HG03439 (cell line): ENCODE measurements at regions not wholly inside any gene's neighbourhood (a gene's known extent, or its start where the extent isn't known, plus 50 kb on each side); places are given as distances from the start of the nearest gene placed in this dataset.
"Not testable (repeated sequence)": the region's sequence is repeated elsewhere in the genome, so short reads cannot be mapped to it uniquely, and the experiment has no call there.

Experiments
- ATAC-seq: cut with Tn5 transposase; IDR thresholded peaks from one replicate; pipeline ENCODE4 v1.9.1; 2021; ENCODE audit warnings: mild to moderate bottlenecking, moderate library complexity; ENCODE audit not compliant: unreplicated experiment

DNA sequence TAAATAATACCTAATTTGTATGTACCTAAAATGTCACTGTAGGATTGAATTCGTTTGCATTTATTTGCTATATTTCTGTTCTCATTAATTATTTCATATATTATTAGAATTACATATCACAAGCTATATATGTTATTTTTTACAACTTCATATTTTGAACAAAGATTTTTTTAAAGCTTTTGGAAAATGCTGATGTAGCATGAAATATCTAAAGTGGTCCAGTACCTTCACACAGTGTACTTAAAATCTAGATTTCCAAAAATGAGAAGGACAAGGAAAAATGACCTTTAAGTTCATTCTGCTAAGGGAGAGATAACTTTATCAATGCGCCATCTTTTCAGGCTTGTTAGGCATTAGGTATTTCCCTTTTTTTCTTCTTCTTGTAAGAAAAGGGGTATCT is 71.8 kb downstream of the LARP7 start:
- ATAC-seq = no peak

DNA sequence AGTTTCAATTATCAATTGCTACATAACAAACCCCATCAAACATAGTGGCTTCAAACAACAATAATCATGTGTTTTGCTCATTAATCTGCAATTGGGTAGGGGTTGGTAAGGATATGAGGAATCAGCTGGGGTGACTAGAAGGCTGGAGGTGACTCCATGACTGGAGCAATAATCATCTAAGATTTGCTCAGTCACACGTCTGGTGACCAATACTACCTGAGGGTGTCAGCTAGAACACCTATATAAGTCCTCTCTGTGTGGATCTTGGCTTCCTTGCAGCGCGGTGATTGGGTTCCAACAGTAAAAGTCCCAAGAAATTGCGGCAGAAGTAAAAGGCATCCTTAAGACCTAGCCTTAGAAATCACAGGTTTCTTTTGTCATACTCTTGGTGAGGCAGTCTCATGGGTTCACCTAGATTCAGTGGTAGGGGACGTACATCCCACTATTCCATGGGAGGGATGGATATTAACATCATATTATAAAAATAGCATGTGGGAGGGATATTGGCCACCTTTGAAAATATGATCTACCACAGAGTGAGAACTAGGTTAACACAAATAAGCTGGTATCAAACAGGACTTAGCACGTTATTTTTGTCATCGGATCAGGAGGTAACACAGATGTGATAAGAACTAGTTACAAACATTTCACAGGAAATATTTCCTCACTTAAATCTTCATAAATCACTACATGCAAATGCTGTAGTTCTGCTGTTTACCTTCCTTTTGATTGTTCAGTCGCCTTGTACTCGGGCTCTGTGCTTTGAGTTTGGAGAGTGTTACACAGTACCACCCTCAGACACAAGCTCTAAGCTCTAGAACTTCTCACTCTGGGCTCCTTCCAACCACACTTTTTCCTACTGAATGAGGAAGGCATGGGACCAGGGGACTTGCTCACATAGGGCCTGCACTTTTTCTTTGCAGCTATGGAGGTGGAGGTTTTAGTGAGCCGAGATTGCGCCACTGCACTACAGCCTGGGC is 78.3 kb downstream of the LARP7 start:
- no peak for ATAC-seq

DNA sequence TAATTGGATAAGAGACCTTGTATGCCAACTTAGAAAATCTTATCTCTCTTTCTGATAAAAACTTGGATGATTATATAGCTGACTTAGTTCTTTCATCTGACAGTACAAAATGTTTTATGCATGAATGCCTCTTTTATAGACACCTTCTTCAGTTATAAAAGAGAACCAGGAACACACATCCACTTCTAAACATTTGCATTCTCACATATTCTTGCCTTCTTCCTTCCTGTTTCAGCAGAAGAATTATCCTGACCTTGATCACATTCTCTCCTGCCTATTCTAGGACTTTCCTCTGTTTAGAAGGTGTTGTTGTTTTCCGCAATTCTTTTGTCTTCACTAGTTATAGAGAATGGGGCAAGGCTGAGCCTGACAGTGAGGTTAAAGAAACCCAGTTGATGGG is 80.9 kb downstream of the LARP7 start:
- no peak for ATAC-seq

DNA sequence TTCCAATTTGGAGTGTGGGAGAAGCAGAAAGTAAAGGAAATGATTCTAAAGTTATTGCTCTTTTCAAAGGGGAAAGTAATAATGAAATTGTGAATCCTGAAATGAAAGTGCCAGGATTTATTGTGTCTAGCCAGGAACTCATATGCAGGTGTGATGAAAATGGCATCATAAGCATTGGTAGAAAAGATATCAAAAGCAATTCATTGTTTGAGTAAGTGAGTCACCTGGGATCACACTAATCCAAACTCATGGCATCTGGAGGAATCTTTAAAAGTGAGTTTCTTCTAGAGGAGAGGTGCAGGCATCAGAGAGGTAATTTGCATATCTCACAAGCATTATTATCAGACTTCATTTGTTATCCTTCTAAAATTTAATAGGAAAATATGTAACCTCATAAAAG is 84.7 kb downstream of the LARP7 start:
- ATAC-seq = no peak

DNA sequence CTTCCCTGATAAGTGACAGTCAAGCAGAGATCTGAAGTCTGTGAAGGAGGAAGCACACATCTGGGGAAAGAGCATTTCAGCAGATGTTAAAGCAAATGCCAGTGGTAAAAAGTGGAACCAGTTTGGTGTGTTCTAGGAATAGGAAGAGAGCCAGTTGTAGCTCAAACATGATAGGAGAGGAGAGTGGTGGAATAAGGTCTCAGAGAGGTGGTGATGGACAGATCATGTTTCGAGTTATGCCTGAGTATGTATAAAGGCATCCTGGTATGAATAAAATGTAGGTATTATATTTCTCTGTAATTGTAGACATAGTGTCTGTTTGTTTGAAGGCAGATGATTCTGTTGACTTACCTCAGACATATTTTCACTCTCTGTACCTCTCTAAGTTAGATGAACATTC is 89.1 kb downstream of the LARP7 start:
- no peak for ATAC-seq

DNA sequence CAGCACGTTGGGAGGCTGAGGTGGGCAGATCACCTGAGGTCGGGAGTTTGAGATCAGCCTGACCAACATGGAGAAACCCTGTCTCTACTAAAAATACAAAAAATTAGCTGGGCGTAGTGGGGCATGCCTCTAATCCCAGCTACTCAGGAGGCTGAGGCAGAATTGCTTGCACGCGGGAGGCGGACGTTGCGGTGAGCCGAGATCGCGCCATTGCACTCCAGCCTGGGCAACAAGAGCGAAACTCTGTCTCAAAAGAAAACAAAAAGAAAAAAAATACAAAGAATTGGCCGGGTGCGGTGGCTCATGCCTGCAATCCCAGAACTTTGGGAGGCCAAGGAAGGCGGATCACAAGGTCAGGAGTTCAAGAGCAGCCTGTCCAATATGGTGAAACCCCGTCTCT is 90.8 kb downstream of the LARP7 start:
- not testable (repeated sequence) for ATAC-seq

DNA sequence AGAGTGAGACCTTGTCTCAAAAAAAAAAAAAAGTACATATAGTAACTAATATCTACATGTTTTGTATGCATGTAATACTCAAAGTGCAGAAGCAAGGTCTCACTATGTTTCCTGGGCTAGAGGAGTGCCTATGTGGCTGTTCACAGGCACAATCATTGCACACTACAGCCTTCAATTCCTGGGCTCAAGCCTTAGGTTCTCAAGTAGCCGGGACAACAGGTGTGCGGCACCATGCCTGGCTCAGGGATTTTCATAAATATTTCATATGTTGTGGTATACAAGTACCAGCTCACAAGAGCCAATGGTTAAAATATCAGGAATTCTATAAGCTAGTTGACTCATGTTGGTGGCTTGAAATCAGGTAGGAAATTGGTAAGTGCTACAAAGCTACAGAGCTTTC is 94.8 kb downstream of the LARP7 start:
- no peak for ATAC-seq

DNA sequence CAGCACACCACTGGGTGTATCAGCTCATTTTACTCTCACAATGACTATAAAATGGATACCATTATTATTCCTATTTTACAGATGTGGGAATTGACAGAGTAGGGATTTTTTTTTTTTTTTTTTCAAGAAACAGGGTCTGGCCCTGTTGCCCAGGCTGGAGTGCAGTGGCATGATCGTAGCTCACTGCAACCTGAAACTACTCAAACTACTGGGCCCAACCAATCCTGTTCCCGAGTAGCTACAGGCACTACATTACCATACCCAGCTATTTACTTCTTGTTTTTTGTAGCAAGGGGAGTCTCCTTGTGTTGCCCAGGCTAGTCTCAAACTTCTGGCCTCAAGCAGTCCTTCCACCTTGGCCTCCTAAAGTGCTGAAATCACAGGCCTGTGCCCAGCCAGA is 95.2 kb downstream of the LARP7 start:
- ATAC-seq = no peak

DNA sequence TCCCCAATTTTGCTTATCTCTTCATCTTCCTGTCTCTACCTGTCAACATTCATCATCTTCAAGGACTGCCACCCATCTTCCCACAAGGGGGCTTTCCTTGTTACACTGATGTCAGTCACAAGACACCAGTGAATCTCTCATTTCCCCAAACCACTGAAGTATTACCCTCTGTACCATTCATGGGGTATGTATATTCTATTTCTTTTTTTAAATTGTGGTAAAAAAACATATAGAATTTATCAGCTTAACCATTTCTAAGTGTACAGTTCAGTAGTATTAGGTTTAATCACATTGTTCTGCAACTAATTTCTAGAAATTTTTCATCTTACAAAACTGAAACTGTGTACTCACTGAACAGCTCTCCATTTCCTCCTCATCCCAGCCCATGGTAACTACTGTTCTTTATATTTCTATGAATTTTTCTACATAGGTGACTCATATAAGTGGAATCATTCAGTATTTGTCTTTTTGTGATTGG is 98.6 kb downstream of the LARP7 start:
- ATAC-seq = peak; percentile 76

DNA sequence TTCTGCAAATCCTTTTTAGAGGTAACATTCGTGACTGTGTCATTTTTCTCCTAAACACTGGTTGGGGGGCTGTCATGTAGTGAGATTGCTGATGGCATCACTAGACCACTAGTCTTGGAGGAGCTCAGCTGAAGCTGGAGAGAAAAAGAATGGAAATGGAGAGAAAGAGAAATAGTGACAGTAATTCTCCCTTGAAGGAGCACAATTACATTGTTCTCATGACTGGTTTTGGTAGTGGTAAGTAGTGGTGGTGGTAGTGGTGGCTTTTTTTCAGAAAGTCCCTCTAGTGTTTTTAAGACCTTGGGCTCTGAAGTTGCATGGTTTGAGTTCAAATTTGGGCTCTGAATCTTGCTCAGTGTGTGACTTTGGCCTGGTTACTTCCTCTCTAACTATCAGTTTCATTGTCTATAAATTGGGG is 99.8 kb downstream of the LARP7 start:
- ATAC-seq = no peak

DNA sequence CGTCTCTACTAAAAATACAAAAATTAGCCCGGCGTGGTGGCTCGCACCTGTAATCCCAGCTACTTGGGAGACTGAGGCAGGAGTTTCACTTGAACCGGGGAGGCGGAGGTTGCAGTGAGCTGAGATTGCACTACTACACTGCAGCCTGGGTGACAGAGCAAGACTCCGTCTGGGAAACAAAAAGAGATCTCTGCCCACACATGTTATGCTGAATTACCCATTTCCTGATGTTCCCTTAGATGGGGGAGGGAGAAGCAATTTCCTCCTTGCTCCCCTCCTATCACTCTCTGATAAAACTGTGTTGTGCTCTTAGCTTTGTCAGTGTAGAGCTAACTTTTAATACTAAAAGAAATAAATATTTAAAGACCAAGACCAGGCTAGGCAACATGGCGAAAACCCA is 102.5 kb downstream of the LARP7 start:
- ATAC-seq = no peak

DNA sequence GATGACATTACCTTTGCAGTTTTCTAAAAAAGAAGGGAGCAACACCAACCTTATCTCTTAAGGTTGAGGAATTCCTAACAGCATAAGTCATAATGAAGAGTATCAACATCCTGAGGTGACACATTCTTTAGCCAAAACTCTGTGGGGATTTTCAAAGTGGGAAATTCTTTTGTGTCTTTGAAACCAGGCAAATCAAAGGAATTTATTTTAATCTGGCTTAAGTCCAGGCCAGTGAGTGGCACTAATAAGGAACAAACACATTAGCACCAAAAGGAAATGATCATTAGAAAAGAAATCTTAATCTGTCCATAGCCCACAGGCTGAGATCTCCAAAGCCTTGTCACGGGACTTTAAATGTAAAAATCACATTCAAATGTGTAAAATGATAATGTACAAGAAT is 110.1 kb downstream of the LARP7 start:
- ATAC-seq = no peak

DNA sequence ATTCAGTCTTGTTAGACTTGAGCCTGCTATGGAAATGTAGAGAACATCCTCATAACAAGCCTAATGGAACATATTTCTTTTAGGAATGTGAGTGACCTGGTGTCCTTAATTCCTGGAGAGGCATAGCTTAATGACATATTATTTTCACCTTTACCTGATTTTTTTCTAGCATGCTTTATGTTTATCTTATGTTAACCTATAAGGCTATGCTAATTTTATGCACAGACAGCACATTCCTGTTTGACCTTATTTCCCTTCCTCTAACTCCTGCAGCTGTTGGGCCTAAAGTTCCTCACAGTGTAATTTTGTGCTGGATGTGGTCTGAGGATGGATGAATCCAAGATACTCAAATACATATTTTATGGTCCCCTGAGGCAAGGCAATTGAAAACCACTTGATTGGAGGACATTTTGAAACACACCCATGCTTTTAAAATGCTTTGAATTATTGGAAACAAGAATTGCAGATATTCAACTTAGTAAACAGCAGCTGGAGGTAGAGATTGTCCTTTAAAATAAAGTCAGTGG is 111.5 kb downstream of the LARP7 start:
- ATAC-seq = no peak

DNA sequence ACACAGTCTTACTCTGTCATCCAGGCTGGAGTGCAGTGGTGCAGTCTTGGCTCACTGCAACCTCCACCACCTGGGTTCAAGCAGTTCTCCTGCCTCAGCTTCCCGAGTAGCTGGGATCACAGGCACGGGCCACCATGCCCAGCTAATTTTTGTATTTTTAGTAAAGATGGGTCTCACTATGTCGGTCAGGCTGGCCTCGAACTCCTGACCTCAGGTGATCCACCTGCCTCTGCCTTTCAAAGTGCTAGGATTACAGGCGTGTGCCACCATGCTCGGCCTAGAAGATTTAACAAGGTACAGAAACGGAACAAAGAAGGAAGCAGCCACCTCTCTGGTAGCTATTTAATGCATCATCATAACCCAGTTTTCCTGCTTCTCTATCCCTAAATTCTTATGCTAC is 113.8 kb downstream of the LARP7 start:
- ATAC-seq = not testable (repeated sequence)

DNA sequence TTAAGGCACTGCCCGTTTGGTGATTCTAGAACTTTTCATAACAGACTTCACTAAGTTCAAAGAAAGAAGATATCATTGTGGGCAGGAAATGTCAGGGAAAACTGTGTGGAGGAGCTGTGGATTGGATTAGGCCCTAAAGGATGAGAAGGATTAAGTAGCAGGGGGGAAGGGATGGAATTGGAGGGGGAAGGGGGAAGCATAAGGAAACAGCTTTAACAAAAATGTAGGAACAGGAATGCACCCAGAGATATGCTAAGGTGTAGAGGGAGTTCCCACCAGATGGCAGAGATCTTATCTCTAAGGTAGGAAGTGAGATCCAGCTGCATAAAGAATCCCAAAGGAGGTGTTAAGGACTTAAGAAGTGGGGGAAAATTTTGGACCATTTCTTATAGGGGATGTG is 114.5 kb downstream of the LARP7 start:
- ATAC-seq = no peak

DNA sequence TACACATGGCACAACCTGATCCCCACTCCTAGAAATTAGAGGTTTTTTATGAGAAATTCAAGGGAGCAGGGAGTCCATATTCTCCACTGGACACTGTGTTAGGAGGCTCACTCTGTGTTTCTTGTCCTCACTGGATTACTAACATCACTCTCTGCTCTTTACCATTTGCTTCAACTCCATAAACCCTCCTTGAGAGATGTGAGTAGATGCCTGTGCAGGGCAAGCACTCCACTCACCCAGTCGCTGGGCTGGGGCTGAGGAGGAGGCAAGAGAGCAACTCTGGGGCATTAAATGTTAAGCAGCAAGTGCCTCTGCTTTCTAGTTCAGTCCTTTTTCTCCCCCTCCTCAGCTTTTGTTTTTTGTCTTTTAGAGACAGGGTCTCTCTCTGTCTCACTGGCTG is 115.1 kb downstream of the LARP7 start:
- ATAC-seq = no peak

DNA sequence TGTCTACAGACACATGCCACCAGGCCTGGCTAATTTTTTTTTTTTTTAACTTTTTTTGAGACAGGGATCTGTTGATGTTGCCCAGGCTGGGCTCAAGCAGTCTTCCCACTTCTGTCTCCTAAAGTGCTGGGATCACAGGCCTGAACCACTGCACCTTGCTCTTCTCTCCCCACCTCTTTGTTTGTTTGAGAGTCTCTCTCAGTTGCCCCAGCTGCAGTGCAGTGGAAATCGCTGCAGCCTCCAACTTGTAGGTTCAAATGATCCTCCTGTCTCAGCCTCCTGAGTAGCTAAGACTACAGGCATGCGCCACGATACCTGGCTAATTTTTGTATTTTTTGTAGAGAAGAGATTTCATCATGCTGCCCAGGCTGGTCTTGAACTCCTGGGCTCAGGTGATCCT is 115.6 kb downstream of the LARP7 start:
- ATAC-seq = no peak

DNA sequence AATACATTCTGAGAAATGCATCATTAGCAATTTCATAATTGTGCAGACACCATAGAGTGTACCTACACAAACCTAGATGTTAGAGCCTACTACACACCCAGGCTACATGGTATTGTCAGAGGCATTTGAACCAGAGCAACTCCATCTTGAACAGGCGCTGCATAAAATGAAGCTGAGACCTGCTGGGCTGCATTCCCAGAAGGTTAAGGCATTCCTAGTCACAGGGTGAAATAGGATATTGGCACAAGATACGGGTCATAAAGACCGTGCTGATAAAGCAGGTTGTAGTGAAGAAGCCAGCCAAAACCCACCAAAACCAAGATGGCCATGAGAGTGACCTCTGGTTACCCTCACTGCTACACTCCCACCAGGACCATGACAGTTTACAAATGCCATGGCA is 116.4 kb downstream of the LARP7 start:
- no peak for ATAC-seq

DNA sequence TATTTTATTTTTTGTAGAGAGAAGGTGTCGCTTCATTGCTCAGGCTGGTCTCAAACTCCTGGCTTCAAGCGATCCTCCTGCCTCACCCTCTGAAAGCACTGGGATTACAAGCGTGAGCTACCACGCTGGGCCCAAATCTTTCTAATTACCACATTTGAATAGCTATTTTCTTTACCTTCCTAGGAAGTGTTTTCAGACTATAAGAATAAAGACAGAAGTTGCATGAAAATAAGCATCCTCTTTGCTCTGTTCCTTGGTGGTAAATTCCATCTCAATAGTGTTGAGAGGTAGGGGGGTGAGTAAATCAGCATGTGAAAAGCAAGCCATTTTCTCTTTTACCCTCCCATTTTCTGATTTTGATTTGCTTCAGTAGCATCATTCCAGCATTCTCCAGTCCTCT is 122.4 kb downstream of the LARP7 start:
- no peak for ATAC-seq

DNA sequence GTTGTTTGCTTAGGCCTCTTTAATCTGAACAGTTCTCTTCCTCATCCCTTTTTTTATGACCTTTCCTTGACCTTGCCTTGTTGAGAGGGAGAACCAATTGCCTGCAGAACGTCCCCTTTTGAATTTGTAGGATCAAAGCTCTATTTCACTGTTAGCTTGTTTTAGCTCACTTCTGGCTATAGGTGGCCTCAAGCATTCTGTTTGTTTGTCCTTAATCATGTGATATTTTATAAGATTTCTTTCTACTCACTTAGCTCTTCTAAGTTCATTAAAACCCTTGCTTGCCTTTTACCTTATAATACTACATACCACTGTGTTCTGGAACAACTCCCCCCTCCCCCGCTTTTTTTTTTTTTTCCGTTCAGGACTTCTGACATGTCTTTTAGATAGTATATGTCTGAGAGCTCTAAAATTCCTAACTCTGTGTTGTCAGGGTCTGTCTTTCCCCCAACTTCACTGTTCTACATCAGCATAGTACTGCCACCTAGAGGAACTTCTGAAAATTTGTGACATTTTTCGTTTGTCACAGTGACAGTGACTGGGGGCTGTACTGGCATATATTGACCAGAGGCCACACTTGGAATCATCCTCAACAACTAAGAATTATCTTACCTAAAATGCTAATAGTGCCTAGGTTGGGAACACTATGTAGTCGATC is 128.5 kb downstream of the LARP7 start:
- no peak for ATAC-seq

DNA sequence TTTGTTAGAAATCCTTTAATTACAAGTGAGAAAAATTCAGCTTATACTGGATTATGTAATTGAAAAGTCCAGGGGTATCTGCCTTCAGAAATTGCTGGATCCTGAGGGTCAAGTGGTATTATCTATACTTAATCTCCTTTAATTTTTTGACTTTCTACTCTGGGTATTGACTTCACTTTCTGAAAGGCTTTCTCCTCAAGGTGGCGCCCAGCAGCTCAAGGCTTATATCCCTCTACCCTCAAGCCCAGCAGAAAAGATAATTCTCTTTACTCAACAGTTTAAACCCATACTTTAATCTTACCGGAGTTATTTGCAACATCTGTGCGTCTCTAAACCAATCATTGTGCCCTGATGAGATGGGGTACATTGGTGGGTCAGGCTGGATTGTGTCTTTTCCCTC is 129.5 kb downstream of the LARP7 start:
- no peak for ATAC-seq

DNA sequence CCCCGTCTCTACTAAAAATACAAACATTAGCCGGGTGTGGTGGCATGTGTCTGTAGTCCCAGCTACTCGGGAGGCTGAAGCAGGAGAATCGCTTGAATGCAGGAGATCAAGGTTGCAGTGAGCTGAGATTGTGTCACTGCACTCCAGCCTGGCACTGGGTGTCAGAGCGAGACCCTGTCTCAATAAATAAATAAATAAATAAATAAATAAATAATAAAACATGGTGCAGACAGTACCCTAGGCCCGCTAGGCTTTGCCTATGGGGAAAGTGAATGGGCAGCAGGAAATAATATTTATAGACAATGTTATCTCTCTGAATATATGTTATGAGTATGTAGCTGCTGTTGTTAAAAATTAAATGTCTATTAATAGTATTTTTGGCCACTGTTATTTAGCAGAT is 130.4 kb downstream of the LARP7 start:
- no peak for ATAC-seq
